ENCODE measurements at regions not wholly inside any gene's neighbourhood (a gene's known extent, or its start where the extent isn't known, plus 50 kb on each side); places are given as distances from the start of the nearest gene placed in this dataset.
"Not testable (repeated sequence)": the region's sequence is repeated elsewhere in the genome, so short reads cannot be mapped to it uniquely, and the experiment has no call there.

DNA sequence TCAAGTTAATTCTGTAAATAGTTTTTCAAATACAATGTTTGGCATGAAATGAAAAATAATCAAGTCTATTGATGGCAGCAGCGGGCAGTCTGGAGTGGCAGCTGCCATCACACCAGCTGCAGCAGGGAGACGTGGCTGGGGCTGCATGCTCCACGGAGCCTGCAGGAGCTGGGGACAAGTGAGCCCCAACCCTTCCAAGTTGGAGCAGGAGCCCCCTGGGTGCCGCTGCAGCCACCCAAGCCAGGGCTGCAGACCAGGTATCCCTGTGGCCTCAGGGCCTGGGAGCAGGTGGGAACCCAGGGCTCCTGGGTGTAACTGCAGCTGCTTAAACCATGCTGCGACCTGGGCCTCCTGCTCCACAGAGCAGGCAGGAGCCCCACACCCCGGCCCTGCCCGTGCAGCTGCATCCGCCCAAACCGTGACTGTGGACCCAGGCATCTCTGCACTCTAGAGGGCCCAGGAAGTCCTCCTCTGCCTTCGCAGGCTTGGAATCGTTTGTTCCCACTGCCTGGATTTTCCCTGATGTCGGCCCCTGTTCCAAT lies 257.4 kb downstream of the PLOD2 start:
- Mint-ChIP-seq H3K27me3 (no peaks in the 10 kb centered on the region), H3K4me3 (no peak overlapping the region), H3K9me3 (no peaks in the 10 kb centered on the region), H3K36me3 (no peaks in the 10 kb centered on the region), H3K27ac (no peak overlapping the region), H3K4me1 (ENCODE audit: unreplicated experiment) (peaks cover 13% of the 10 kb centered on the region)
- TF ChIP-seq, protein P1, sequence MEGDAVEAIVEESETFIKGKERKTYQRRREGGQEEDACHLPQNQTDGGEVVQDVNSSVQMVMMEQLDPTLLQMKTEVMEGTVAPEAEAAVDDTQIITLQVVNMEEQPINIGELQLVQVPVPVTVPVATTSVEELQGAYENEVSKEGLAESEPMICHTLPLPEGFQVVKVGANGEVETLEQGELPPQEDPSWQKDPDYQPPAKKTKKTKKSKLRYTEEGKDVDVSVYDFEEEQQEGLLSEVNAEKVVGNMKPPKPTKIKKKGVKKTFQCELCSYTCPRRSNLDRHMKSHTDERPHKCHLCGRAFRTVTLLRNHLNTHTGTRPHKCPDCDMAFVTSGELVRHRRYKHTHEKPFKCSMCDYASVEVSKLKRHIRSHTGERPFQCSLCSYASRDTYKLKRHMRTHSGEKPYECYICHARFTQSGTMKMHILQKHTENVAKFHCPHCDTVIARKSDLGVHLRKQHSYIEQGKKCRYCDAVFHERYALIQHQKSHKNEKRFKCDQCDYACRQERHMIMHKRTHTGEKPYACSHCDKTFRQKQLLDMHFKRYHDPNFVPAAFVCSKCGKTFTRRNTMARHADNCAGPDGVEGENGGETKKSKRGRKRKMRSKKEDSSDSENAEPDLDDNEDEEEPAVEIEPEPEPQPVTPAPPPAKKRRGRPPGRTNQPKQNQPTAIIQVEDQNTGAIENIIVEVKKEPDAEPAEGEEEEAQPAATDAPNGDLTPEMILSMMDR (conservative IDR thresholded peaks at IDR 0.05): no peak
- DNase-seq (ENCODE audit: extremely low spot score, unreplicated experiment): no peak

DNA sequence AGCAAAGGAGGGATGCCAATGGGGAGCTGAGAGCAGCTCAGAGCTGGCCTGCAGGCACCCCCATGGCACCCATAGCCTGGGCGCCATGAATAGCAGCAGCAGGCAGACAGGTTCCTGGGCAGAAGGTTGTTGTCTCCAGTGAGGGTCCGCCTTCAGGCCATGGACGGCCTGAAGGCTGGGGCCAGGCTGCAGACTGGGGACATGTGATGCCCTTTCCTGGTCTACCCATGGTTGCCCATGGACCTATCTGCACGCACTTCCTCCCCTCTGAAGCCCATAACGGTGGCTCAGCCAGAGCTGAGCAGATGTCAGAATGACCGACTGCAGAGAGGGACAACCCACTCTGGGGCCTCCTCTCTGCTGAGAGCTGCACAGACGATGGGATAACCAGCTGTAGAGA lies 256.8 kb downstream of the PLOD2 start:
- TF ChIP-seq, protein P1 (conservative IDR thresholded peaks at IDR 0.05): no peak
- Mint-ChIP-seq H3K4me1 (ENCODE audit: unreplicated experiment) (peaks cover 13% of the 10 kb centered on the region), H3K9me3 (no peaks in the 10 kb centered on the region), H3K36me3 (no peaks in the 10 kb centered on the region), H3K4me3 (no peak overlapping the region), H3K27me3 (no peaks in the 10 kb centered on the region), H3K27ac (no peak overlapping the region)
- DNase-seq (ENCODE audit: extremely low spot score, unreplicated experiment): no peak

DNA sequence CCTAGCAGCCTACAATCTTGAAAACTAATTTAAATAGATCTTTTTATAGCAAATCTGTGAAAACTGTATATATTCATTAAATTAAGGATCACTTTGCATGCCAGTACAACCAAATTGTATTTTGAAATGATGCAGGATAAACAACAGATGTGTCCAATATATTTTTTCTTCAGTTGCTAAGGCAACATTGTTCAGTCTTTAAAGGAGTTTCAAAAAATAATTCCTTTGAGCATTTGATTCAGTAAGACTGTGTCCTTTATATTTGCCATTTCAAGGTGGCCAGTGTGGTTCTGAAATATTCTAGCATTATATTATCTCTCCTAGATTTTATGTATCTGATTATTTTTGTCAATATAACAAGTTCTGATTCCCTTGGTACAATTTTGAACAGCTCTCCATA lies 254.7 kb downstream of the PLOD2 start:
- Mint-ChIP-seq H3K4me1 (ENCODE audit: unreplicated experiment) (peaks cover 9% of the 10 kb centered on the region), H3K4me3 (no peak overlapping the region), H3K36me3 (no peaks in the 10 kb centered on the region), H3K9me3 (no peaks in the 10 kb centered on the region), H3K27ac (no peak overlapping the region), H3K27me3 (no peaks in the 10 kb centered on the region)
- TF ChIP-seq, protein P1 (conservative IDR thresholded peaks at IDR 0.05): no peak
- DNase-seq (ENCODE audit: extremely low spot score, unreplicated experiment): no peak

DNA sequence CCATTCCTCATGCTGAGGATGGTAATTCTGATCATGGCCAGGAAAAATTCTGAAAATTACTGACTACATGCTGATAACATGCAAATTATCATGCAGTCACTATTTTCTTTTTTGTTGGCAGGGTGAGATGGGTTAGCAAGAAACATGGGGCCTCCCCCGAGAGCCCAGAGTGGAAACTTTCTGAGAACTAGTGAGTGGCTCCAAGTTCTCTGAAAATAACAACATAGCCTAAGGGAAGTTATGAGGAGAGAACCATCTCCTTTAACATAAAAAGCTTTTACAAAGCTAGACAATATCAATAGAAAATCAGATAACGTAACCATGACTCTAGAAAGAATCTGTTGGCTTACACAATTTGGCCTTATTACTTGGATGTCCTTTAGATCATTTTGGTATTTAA lies 254.2 kb downstream of the PLOD2 start:
- TF ChIP-seq, protein P1 (conservative IDR thresholded peaks at IDR 0.05): no peak
- H3K27me3 Mint-ChIP-seq: no peaks in the 10 kb centered on the region
- H3K9me3 Mint-ChIP-seq: no peaks in the 10 kb centered on the region
- no peak overlapping the region for H3K4me3 Mint-ChIP-seq
- peaks cover 9% of the 10 kb centered on the region for H3K4me1 Mint-ChIP-seq (ENCODE audit: unreplicated experiment)
- H3K27ac Mint-ChIP-seq: no peak overlapping the region
- no peak for DNase-seq (ENCODE audit: extremely low spot score, unreplicated experiment)
- no peaks in the 10 kb centered on the region for H3K36me3 Mint-ChIP-seq

- H3K4me3 Mint-ChIP-seq: no peak overlapping the region
- DNase-seq (ENCODE audit: extremely low spot score, unreplicated experiment): no peak
- no peaks in the 10 kb centered on the region for H3K36me3 Mint-ChIP-seq
- TF ChIP-seq, protein P1 (conservative IDR thresholded peaks at IDR 0.05): no peak
- no peaks in the 10 kb centered on the region for H3K27me3 Mint-ChIP-seq
- H3K9me3 Mint-ChIP-seq: no peaks in the 10 kb centered on the region
- H3K4me1 Mint-ChIP-seq (ENCODE audit: unreplicated experiment): peaks cover 6% of the 10 kb centered on the region
- H3K27ac Mint-ChIP-seq: no peak overlapping the region
These were observed 250.0 kb downstream of the PLOD2 start for GRCh38 chr3:145911016-145911415.

DNA sequence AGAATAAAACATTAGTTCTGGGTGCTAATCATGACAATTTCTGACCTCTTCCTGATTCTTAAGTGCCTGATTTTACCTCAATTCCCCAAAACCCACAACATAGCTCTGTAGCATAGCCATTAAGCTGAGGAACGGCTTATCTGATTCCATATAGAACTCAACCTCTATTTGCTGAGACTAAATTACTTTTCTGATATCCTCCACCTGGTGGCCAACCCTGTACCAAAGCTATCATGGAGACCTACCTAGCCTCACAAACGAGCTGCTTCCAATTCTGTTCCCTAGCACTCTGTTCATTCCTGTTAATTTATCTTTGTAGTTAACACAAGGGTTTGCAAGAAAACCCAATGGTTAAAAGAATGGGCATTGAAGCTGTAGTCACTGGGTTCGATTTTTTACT lies 245.2 kb downstream of the PLOD2 start:
- Mint-ChIP-seq H3K27me3 (no peaks in the 10 kb centered on the region), H3K36me3 (no peaks in the 10 kb centered on the region), H3K27ac (no peak overlapping the region), H3K4me1 (ENCODE audit: unreplicated experiment) (no peaks in the 10 kb centered on the region), H3K4me3 (no peak overlapping the region), H3K9me3 (peaks cover 5% of the 10 kb centered on the region)
- no peak for DNase-seq (ENCODE audit: extremely low spot score, unreplicated experiment)
- TF ChIP-seq, protein P1 (conservative IDR thresholded peaks at IDR 0.05): no peak

GRCh38 chr3:145927736-145928135 lies 233.2 kb downstream of the PLOD2 start:
- not testable (repeated sequence) for H3K9me3 Mint-ChIP-seq; H3K36me3 Mint-ChIP-seq; H3K4me3 Mint-ChIP-seq; H3K27me3 Mint-ChIP-seq; H3K4me1 Mint-ChIP-seq (ENCODE audit: unreplicated experiment); H3K27ac Mint-ChIP-seq; DNase-seq (ENCODE audit: extremely low spot score, unreplicated experiment)
